ENCODE measurements at regions not wholly inside any gene's neighbourhood (a gene's known extent, or its start where the extent isn't known, plus 50 kb on each side); places are given as distances from the start of the nearest gene placed in this dataset.
A peak's percentile ranks its signal among the peaks of the same experiment; 100 is the strongest.

DNA sequence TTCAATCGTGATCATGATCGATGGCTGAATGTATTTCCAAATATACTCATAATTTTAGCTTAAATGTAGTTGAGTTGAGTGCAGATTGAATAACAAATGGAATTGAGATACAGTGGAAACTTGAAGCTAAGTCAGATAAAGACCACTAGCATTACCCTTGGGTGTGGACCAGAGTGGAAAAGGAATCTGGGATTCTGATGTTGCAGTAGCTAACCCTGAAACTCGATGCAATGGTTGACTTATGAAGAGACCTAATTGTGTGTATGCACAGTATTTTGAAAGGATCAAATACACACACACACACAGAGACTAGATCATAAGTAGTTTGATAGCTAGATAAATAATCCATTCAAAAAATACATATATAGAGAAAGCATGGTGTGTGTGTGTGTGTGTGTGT lies 135.8 kb downstream of the RXFP2 start:
- TF ChIP-seq, protein P1, sequence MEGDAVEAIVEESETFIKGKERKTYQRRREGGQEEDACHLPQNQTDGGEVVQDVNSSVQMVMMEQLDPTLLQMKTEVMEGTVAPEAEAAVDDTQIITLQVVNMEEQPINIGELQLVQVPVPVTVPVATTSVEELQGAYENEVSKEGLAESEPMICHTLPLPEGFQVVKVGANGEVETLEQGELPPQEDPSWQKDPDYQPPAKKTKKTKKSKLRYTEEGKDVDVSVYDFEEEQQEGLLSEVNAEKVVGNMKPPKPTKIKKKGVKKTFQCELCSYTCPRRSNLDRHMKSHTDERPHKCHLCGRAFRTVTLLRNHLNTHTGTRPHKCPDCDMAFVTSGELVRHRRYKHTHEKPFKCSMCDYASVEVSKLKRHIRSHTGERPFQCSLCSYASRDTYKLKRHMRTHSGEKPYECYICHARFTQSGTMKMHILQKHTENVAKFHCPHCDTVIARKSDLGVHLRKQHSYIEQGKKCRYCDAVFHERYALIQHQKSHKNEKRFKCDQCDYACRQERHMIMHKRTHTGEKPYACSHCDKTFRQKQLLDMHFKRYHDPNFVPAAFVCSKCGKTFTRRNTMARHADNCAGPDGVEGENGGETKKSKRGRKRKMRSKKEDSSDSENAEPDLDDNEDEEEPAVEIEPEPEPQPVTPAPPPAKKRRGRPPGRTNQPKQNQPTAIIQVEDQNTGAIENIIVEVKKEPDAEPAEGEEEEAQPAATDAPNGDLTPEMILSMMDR (IDR thresholded peaks at IDR 0.05; ENCODE audit: insufficient read depth, low read depth, low read length) = no peak
- no peaks in the 10 kb centered on the region for H3K27me3 ChIP-seq (ENCODE audit: control insufficient read depth, insufficient read depth, low read length)
- no peak for DNase-seq (ENCODE audit: low read depth)
- ChIA-PET CTCF (interaction anchor here (0.6 to 1.2 kb wide), 4 partner anchors 8 to 132 kb away, joined by 3 read pairs; no protein-coding TSS in a partner anchor), POLR2A (no interaction called here)
- no peak overlapping the region for H3K4me3 ChIP-seq (ENCODE audit: low read depth, low read length)
- H3K36me3 ChIP-seq (ENCODE audit: control insufficient read depth, insufficient read depth, low read length) = no peaks in the 10 kb centered on the region

DNA sequence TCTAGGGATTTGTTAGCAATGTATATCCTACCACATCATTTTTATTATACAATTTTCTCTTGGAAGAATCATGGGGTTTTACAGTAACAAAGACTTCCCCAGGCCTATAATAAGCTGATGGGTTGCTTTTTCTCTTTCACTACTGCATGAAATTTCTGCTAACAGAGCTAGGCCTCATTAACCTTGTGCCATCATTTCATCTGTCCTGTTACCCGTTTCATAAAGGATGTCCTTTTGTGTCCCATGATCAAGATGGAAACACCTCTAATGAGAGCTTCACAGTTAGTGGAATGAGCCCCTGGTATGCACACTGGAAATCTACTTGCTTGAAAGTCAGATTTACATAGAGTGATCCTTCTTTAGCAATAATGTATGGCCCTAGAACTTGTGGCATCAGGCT lies 138.7 kb downstream of the RXFP2 start:
- TF ChIP-seq, protein P1 (IDR thresholded peaks at IDR 0.05; ENCODE audit: insufficient read depth, low read depth, low read length) = no peak
- DNase-seq (ENCODE audit: low read depth) = no peak
- no peak overlapping the region for H3K4me3 ChIP-seq (ENCODE audit: low read depth, low read length)
- ChIA-PET POLR2A (no interaction called here), CTCF (no interaction called here)
- H3K36me3 ChIP-seq (ENCODE audit: control insufficient read depth, insufficient read depth, low read length) = no peaks in the 10 kb centered on the region
- no peaks in the 10 kb centered on the region for H3K27me3 ChIP-seq (ENCODE audit: control insufficient read depth, insufficient read depth, low read length)

DNA sequence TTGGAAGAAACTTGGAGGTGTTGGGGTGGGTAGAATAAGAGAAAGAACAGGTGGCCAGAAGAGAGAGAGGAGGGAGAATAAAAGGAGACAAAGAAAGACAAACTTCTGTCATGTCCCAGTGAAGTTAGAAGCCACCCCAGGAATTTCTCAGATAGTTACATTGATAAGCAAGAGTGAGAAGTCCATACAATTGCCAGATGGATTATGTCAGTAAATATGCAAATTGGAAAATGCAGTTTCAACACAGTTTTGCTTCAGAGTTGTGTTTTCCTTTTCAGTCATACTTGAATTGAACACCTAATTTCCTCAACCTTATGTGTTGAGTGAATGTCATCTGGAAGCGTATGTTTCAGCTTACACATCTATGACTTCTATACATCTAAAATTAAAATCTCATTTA lies 139.2 kb downstream of the RXFP2 start:
- DNase-seq (ENCODE audit: low read depth) = no peak
- Histone ChIP-seq H3K36me3 (ENCODE audit: control insufficient read depth, insufficient read depth, low read length) (no peaks in the 10 kb centered on the region), H3K27me3 (ENCODE audit: control insufficient read depth, insufficient read depth, low read length) (no peaks in the 10 kb centered on the region), H3K4me3 (ENCODE audit: low read depth, low read length) (no peak overlapping the region)
- ChIA-PET POLR2A (no interaction called here), CTCF (no interaction called here)
- TF ChIP-seq, protein P1 (IDR thresholded peaks at IDR 0.05; ENCODE audit: insufficient read depth, low read depth, low read length) = no peak

DNA sequence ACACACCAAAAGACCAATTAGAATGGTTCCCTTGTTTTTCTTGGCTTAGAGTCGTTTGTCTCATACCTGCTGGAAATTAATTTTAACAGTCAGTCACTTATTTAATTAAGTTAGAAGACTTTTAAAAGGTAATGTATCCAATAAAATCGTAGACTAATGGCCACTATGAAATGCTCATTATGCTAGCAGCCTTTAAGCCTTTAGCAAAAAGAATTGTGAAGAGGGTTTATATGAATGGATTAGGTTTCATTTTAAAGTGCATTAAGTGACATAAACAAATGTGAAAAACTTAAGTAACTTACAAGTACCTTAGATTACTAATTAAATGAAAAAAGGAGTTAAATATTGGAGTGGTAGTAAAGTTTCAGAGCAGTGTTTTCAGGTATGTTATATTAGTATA lies 139.6 kb downstream of the RXFP2 start:
- TF ChIP-seq, protein P1 (IDR thresholded peaks at IDR 0.05; ENCODE audit: insufficient read depth, low read depth, low read length) = no peak
- no peak for DNase-seq (ENCODE audit: low read depth)
- H3K27me3 ChIP-seq (ENCODE audit: control insufficient read depth, insufficient read depth, low read length) = no peaks in the 10 kb centered on the region
- CTCF ChIA-PET = no interaction called here
- H3K4me3 ChIP-seq (ENCODE audit: low read depth, low read length) = no peak overlapping the region
- POLR2A ChIA-PET = no interaction called here
- no peaks in the 10 kb centered on the region for H3K36me3 ChIP-seq (ENCODE audit: control insufficient read depth, insufficient read depth, low read length)

DNA sequence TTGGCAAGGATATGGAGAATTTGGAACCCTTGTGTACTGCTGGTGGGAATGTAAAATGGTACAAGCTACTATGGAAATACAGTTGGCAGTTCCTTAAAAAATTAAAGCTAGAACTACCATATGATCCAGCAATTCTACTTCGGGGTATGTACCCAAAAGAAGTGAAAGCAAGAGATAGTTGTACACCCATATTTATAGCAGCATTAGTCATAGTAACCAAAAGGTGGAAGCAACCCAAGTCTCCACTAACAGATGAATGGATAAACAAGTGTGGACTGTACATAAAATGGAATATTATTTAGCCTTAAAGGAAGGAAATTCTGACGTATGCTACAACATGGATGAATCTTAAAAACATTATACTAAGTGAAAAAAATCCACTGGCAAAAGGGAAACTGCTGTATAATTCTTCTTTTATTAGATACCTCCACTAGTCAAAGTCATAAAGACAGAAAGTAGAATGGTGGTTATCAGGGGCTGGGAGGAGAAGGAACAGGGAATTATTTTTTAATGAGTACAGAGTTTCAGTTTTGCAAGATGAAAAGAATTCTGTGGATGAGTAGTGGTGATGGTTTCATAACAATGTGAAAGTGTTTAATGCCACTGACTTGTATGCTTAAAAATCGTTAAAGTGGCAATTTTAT lies 141.6 kb downstream of the RXFP2 start:
- H3K36me3 ChIP-seq (ENCODE audit: control insufficient read depth, insufficient read depth, low read length) = no peaks in the 10 kb centered on the region
- CTCF ChIA-PET = no interaction called here
- DNase-seq (ENCODE audit: low read depth) = peak; percentile 26
- TF ChIP-seq, protein P1 (IDR thresholded peaks at IDR 0.05; ENCODE audit: insufficient read depth, low read depth, low read length) = no peak
- H3K4me3 ChIP-seq (ENCODE audit: low read depth, low read length) = no peak overlapping the region
- POLR2A ChIA-PET = no interaction called here
- no peaks in the 10 kb centered on the region for H3K27me3 ChIP-seq (ENCODE audit: control insufficient read depth, insufficient read depth, low read length)

Measured in BJ (cell line).